ENCODE measurements at regions not wholly inside any gene's neighbourhood (a gene's known extent, or its start where the extent isn't known, plus 50 kb on each side); places are given as distances from the start of the nearest gene placed in this dataset.
"Not testable (repeated sequence)": the region's sequence is repeated elsewhere in the genome, so short reads cannot be mapped to it uniquely, and the experiment has no call there.

DNA sequence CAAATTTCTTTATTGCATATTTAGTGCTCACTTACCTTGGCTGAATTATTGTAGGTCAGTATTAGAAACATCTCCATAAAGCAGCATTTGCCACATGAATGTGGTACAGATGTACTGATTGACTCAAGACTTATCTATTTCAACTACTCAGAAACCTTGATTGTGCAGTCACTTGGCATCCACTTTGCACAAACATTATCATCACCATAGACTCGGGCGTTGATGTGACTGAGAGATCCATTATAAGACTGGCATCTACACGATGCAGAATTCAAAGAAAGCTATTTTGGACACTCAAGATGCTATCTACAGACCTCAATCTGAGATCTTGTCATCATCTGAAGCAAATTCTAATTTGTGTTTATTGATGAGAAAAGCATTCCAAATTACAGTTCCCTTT lies 102.8 kb upstream of the USP25 start:
- DNase-seq = no peak

DNA sequence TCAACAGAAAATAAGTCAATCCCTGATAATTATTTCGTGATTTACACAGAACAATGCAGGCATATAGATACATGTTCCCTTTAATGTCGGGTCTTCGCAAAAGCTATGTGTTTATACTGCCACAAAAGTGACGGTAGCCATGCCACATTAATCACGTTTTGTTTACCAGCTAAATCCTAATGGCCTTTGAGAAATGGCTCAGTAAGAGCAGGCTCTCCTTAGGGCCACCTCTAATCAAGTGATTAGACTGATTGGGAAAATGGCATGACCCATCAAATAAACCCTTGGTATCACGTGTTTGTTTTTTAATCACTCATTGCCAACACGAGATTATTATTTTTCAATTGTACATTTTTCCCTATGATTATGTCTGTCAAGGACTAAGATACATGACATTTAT lies 102.0 kb upstream of the USP25 start:
- DNase-seq = no peak

DNA sequence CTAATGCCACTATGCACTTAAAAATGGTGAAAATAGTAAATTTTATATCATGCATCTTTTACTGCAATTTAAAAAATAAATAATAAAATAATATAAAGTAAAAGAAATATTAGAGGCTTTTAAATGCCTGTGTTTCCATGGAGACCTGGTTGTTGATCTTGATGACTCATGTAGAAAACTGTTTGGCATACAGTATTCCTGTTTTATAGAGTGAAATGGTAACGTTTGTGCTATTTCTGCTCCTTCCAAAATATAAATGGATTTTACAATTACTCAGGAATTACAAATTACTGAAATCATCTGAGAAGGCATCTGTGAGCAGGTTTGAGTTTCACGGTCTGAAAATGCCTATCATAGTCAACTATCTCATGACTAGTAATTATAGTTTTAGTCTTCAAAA lies 98.4 kb upstream of the USP25 start:
- no peak for DNase-seq

DNA sequence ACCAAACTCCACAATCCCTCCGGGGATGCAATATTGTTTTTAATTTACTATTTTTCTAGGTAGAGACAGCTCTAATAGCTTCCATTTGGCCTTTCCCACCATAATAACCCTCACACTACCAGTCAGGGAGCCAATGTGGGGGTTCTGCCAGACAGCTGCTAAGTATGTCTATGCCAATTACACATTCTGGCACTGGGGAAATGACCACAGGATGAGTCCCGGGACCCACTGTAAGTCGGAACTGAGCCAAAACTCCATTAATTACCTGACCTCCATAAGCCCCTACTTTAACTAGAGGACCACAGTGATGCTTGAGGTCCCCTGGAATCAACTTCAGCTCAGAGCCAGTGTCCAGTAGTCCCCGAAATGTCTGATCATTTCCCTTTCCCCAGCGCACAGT lies 95.2 kb upstream of the USP25 start:
- DNase-seq = not testable (repeated sequence)

DNA sequence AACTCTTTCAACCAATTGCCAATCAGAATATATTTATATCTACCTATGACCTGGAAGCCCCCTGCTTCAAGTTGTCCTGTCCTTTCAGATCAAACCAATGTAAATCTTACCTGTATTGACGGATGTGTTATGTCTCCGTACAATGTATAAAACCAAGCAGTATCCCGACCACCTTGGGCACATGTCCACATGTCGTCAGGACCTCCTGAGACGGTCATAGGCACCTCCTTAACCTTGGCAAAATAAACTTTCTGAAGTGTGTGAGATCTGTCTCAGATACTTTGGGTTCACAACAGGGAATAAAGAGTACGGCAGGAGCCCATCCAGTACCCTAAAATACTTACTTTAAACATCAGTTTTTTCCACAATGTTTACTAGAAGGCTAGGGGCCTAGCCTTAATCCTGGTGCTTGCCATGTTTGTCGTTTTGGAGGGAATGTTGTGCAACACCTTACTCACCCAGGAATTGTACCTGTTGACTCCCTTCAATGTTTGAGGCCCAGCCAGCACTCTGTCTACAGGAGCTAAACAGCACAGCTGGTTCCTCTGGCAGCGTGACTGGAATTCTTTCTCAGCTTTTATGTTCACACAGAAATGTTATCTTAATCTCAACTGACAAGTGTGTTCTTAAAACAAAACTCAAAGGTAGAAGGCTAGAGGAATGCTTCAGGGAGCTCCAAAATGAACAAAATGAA lies 90.8 kb upstream of the USP25 start:
- DNase-seq = no peak

DNA sequence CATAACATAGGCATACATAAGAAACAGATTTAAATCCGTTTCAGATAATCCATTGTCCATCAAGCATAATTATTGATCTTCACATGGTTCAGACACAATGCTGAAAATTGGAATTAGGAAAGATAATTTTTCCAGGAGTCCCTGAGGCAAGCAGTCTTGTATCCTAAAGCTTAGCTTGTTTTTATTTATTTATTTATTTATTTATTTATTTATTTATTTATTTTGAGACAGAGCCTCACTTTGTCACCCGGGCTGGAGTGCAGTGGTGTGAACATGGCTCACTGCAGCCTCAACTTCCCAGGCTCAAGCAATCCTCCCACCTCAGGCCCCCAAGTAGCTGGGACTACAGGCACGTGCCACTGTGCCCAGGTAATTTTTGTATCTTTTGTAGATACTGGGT lies 89.7 kb upstream of the USP25 start:
- not testable (repeated sequence) for DNase-seq

DNA sequence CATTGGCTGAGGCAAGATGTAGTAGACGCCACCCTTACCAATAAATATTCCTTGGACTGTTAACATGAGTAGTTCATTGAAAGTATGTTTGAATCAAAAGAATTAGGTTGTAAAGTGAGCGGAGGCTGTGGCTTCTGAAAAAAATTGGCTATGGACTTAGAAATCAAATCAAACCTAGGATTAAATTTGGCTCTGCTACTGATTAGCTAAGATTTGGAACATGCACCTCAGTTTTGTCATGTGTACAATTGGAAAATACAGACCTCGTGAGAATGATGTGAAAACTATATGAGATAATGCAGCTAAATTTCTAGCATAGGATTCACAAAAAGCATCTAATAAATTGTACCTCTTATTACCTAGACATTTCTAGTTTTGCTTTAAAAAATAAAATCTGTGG lies 85.3 kb upstream of the USP25 start:
- DNase-seq = no peak

DNA sequence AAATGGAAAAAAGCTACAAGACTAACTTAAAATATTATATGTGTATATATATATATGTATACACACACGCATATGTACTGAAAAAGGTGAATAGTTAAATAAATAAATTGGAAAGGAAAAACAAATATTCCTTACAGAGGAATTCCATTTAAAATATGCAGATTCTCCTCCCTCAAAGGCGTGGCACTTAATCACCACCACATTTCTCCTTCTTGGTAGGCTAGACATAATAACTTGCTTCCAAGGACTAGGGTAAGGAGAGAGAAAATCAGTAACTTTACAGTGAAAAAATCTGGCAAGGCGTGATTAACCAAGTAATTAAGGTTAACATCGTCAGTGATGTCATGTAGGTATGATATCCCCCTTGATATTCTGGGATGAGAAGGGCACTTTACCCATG lies 84.0 kb upstream of the USP25 start:
- DNase-seq = no peak

DNA sequence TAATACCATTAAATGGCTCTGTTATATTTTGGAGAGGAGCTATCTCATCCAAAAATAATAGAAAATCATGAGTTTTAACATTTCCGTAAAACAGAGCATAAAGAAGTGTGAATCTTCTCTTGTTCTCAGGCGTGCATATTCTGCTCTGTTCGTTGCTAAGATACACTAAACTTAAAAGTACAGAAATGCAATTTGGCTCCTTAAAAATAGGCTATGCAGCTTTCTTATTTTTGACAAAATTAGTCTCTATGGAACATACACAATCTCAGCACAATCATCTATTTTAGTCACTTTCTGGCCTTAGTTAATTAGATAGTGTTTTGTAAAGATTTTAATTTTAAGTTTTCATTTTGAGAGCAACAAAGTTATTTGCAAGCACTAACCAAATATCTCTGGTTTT lies 79.0 kb upstream of the USP25 start:
- DNase-seq = no peak

DNA sequence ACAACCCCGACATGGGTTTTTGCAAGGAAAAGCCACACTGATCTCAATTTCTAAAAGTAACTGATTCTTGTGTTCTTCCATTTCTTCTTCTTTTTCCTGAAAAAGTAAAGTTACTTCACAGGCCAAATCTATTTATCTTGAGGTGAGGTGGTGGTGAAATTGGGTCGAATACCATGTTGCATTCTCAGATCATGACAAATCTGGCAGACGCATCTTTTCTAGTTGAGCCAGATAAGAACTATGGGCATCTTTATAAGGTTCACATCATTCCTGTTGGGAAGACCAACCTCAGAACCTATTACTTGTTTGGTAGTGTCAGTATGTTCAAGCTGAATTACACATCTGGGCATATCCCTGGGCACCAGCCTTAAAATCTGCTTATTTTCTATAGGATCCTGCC lies 78.6 kb upstream of the USP25 start:
- no peak for DNase-seq

DNA sequence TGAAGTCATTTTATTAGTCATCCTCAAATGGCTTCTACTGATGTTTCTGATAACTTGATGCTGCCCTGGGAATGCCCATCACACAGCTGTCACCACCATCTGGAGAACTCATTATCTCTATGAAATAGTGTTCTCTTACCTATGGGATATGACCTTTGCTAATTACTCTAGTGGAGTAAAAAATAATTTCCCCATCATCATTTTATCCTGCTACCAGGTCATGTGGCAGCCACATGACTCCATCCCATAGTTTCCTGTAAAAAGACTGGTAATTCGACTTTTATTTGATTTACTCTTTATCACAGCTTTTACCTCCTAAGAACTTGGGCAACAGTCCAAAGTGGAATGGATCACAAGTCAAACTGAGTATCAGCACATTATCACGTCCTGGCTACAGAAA lies 76.1 kb upstream of the USP25 start:
- DNase-seq = no peak

DNA sequence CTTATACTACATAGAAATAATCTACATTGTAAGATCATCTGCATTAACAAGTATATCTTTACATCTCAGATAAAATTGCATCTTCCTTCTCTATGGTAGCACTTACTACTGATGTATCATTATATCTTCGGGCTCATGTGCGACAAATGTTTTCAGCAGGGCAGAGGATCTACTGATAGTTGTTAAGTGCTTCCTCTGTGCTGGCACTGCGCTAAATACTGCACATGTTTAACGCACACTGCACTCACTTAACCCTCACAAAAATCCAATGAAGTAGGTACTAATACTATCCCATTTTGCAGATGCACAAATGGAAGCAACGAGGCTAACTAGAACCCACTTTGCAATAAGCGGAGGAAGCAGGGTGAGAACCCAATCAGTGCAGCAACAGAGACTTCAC lies 75.6 kb upstream of the USP25 start:
- no peak for DNase-seq

DNA sequence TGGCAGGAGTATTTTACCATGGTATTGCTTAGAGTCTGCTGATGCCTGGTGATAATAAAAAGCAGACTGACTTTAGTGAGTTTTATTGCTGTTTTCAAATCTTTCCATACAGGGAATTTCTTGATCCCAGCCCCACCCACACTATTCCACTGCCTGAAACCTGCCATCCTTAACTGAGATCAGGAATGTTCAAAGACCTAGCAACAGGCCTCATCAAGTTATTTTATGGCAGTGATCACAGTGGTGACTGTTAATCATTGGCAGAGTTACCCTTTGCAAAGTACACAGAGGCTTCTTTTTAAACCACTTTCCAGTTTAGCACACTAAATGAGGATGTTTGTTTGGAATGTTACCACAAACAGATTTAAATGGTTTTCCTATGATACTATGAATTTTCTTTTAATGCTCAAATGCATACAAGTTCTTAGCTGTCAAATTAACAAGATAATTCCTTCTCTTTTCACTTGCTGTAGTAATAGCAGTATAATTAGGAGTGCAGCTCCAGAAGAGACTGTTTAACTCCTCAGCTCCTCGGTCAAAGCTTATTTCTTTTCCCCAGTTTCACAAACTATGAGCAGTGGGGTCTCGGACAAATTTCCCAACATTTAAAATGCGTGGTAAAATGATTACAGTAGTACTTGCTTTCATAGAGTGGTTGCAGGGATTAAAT lies 69.9 kb upstream of the USP25 start:
- DNase-seq = no peak

DNA sequence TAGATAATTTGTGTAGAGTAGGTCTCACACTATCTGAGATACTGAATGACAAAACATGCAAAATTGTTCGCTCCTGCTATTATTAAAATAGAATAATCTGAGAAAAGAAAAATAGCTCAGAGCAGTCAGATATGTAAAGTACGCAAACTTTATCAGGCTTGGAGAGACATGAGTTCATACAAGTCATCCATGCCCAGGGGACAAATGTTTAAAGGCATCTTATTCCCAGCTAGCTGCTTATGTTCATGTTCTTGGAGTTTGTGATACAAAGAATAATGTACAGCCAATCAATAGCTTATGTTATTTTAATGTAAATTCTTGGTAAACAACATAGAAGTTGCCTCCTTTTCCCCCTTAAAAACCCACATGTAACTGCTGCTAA lies 69.4 kb upstream of the USP25 start:
- no peak for DNase-seq

DNA sequence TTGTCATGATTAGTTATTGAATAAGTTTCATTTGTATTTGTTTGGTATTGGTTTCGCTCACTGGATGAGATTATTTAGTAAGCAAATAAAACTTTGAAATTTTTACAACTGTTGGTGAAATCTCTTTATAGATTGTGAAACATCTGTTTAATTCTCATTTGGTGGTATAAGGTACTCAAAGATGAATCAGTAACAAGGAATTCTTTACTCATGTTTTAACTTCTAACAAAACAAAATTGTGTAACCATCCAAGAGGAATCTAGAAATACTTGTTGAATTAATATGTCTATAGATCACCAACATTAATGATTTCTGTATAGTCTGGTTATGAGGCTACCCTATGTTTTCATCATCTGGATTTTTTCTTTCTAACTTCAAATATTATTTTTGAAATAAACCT lies 62.8 kb upstream of the USP25 start:
- DNase-seq = no peak

DNA sequence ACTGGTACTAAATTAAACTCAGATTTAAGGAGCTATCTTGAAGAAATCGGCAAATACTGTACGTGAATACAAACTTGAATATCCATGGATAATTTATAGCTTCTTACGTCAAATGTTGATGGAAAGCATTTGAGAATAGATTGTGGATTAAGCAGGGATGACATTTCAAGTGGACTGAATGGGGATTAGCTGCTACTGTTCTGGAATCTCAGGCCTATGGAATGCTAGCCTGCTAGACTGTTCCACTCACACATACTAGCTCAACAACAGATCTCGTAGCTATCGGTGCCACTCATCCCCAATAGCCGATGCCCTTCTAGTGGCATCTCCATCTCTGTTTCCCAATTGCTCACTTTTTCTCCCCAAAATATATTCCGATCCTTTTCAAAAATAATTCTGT lies 62.0 kb upstream of the USP25 start:
- no peak for DNase-seq

DNA sequence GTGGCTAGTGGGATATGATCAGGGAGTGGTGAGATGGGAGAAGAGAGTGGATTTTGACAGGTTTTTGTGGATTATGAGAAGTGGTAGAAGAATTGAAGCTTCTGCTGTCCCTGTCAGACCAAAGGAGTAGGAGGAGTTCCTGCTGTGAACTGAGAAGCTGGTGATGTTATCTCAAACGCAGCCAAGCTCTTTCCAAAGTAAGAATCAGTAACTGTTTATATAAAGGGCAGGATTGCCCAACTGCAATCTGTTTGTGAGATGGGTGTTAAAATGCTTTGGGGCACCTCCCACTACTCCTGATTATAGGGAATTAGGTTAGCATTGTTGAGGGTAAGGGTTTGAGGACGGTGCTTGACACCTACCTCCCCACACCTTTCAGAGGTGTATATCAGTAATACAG lies 60.5 kb upstream of the USP25 start:
- DNase-seq = no peak

DNA sequence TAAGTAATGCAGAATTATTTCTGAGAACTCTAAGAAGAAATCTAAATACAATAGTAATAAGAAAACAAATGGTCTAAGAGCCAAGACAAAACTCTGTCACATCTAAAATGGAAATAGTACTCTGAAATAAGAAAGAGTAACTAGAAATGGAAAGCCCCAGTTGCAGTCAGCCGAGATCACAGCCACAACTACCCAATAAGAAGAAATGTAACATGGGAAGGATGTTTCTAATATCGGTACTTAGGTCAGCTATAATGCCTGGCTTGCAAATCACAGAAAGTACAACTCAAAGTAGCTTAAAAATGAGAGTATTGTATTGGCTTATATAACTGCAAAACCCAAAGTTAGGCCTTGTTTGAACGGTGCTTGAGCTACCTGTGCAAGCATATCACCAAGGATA lies 58.6 kb upstream of the USP25 start:
- no peak for DNase-seq

DNA sequence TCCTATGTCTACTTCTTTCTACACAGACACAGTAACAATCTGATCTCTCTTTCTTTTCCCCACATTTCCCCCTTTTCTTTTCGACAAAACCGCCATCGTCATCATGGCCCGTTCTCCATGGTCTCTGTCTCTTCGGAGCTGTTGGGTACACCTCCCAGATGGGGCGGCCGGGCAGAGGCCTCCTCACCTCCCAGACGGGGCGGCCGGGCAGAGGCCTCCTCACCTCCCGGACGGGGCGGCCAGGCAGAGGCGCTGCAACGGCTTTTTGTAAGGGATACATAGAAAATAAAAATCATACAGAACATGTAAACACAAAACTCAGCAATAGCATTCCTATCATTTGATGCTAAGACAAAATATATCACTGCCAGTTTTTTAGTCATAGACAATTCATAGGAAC lies 57.2 kb upstream of the USP25 start:
- DNase-seq = not testable (repeated sequence)

DNA sequence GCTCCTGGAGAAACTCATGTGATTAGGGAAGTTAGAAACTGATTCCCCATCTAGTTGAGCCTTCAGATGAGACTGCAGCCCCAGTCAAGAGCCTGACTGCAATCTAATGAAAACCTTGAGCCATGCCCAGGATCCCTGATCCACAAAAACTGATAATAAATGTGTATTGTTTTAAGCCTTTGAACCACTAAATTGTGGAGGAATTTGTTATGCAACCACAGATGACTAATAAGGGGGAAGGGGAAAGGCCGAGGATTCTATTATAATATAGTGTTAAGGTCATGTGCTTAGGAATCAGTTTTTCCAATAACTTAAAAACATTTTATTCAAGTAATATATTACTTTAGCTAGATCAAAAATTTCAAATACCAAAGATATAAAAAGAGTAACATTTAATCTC lies 52.8 kb upstream of the USP25 start:
- DNase-seq = peak in 1 of 2 donors; percentile 6

DNA sequence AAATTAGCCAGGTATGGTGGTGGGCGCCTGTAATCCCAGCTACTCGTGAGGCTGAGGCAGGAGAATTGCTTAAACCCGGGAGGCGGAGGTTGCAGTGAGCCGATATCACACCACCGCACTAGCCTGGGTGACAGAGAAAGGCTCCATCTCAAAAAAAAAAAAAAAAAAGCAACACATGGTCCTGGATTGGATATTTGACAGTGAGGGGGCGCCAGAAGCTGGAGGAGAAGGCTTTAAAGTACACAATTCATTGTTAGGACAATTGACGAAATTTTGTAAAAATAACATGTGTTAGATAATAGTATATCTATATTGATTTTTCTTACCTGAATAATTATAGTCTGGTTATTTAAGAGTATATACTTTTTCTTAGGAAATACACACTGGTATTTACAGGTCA lies 50.2 kb upstream of the USP25 start:
- no peak for DNase-seq
